Neural cell (in vitro differentiated cells): ENCODE measurements at regions not wholly inside any gene's neighbourhood (a gene's known extent, or its start where the extent isn't known, plus 50 kb on each side); places are given as distances from the start of the nearest gene placed in this dataset.

Source experiments
- H2AFZ ChIP-seq: fragments of 200-600, 300-800 bp; sonication (generic), shearing (Covaris generic); 2 replicates; pipeline ENCODE4 v1.6.0; 2014; ENCODE audit warnings: low read depth, mild to moderate bottlenecking, antibody characterized with exemption, low read length, moderate library complexity
- H3F3A ChIP-seq: fragments of 200-600 bp; shearing (Covaris generic); 2 replicates; pipeline ENCODE4 v1.6.1; 2016; ENCODE audit warnings: mild to moderate bottlenecking, moderate library complexity, mixed read lengths, antibody characterized with exemption, low read length; ENCODE audit not compliant: insufficient read depth, poor library complexity, severe bottlenecking
- H3K27ac ChIP-seq: fragments of 200-600, 300-800 bp; sonication (generic), shearing (Covaris generic); 2 replicates; pipeline ENCODE4 v1.5.1; 2014; ENCODE audit warnings: mild to moderate bottlenecking, low read length, moderate library complexity
- H3K27me3 ChIP-seq: fragments of 300-800, 200-600 bp; sonication (generic), shearing (Covaris generic); 2 replicates; pipeline ENCODE4 v1.6.0; 2014; ENCODE audit warnings: mild to moderate bottlenecking, low read depth, low read length, moderate library complexity; ENCODE audit not compliant: insufficient read depth
- H3K36me3 ChIP-seq: fragments of 300-800, 200-600 bp; sonication (generic), shearing (Covaris generic); 2 replicates; pipeline ENCODE4 v1.5.1; 2014; ENCODE audit warnings: mild to moderate bottlenecking, antibody characterized with exemption, low read length, moderate library complexity; ENCODE audit not compliant: insufficient read depth
- H3K4me2 ChIP-seq: fragments of 300-800, 200-600 bp; sonication (generic), shearing (Covaris generic); 2 replicates; pipeline ENCODE4 v1.6.0; 2014; ENCODE audit warnings: mild to moderate bottlenecking, low read length
- H3K4me3 ChIP-seq: fragments of 300-800, 200-600 bp; sonication (generic), shearing (Covaris generic); 2 replicates; pipeline ENCODE4 v1.5.1; 2014; ENCODE audit warnings: mild to moderate bottlenecking, low read length, moderate library complexity
- H3K79me2 ChIP-seq: fragments of 200-600 bp; shearing (Covaris generic); replicated peaks from 2 replicates; pipeline ENCODE4 v1.6.0; 2014; ENCODE audit warnings: mild to moderate bottlenecking, low read length, moderate library complexity; ENCODE audit not compliant: insufficient read depth
- H3K9ac ChIP-seq: fragments of 300-800, 200-600 bp; sonication (generic), shearing (Covaris generic); 2 replicates; pipeline ENCODE4 v1.6.1; 2016; ENCODE audit warnings: mild to moderate bottlenecking, low read length, mixed read lengths
- H3K9me2 ChIP-seq: fragments of 200-600 bp; shearing (Covaris generic); 2 replicates; pipeline ENCODE4 v1.6.1; 2016; ENCODE audit warnings: mild to moderate bottlenecking, low read length, mixed read lengths; ENCODE audit not compliant: insufficient read depth
- H3K9me3 ChIP-seq: fragments of 200-600, 300-800 bp; sonication (generic), shearing (Covaris generic); 2 replicates; pipeline ENCODE4 v1.6.1; 2016; ENCODE audit warnings: mild to moderate bottlenecking, mixed run types, low read length, moderate library complexity, mixed read lengths
- H4K20me1 ChIP-seq: fragments of 200-600 bp; shearing (Covaris generic); 2 replicates; pipeline ENCODE4 v1.6.1; 2016; ENCODE audit warnings: mild to moderate bottlenecking, mixed run types; ENCODE audit not compliant: insufficient read depth
- CTCF ChIP-seq: fragments of 450-650 bp; IDR thresholded peaks from 2 replicates; pipeline ENCODE4 v1.5.1; 2014; ENCODE audit warnings: antibody characterized with exemption, mild to moderate bottlenecking, moderate library complexity; ENCODE audit not compliant: poor library complexity, severe bottlenecking
- EP300 ChIP-seq: fragments of 450-650 bp; conservative IDR thresholded peaks from 2 replicates; pipeline ENCODE4 v1.6.1; 2014; ENCODE audit warnings: antibody characterized with exemption, mild to moderate bottlenecking, moderate library complexity; ENCODE audit not compliant: poor library complexity, severe bottlenecking
- EZH2 ChIP-seq: fragments of 200-600, 300-800 bp; shearing (Covaris generic), sonication (generic); IDR thresholded peaks from 2 replicates; pipeline ENCODE4 v1.6.1; 2014; ENCODE audit warnings: antibody characterized with exemption, low read length, borderline replicate concordance, mild to moderate bottlenecking; ENCODE audit not compliant: insufficient read depth, poor library complexity, severe bottlenecking
- MXI1 ChIP-seq: fragments of 450-650 bp; conservative IDR thresholded peaks from 2 replicates; pipeline ENCODE4 v1.6.1; 2014; ENCODE audit warnings: antibody characterized with exemption, mild to moderate bottlenecking; ENCODE audit not compliant: poor library complexity, severe bottlenecking
- POLR2AphosphoS5 ChIP-seq: IDR thresholded peaks from 2 replicates; pipeline ENCODE4 v1.6.1; 2012
- RAD21 ChIP-seq: fragments of 450-650 bp; conservative IDR thresholded peaks from 2 replicates; pipeline ENCODE4 v1.6.1; 2014; ENCODE audit warnings: antibody characterized with exemption, mild to moderate bottlenecking, moderate library complexity
- REST ChIP-seq: IDR thresholded peaks from 2 replicates; pipeline ENCODE4 v1.6.1; 2012; ENCODE audit warnings: borderline replicate concordance
- SMC3 ChIP-seq: fragments of 450-650 bp; conservative IDR thresholded peaks from 2 replicates; pipeline ENCODE4 v1.6.1; 2014; ENCODE audit warnings: antibody characterized with exemption, mild to moderate bottlenecking, moderate library complexity; ENCODE audit not compliant: poor library complexity
- TAF1 ChIP-seq: IDR thresholded peaks from 2 replicates; pipeline ENCODE4 v1.6.1; 2012; ENCODE audit warnings: low read depth

GRCh38 chr21:35525443-35525842 lies 476.3 kb upstream of the RUNX1 start:
- Histone ChIP-seq H3K9ac (no peak overlapping the region), H3K79me2 (no peaks in the 10 kb centered on the region), H3K9me3 (no peaks in the 10 kb centered on the region), H3K27me3 (no peaks in the 10 kb centered on the region), H3K4me3 (no peak overlapping the region), H3K4me2 (no peak overlapping the region), H2AFZ (no peak overlapping the region), H3K27ac (no peak overlapping the region), H3F3A (no peaks in the 10 kb centered on the region), H3K36me3 (no peaks in the 10 kb centered on the region), H4K20me1 (no peaks in the 10 kb centered on the region), H3K9me2 (no peaks in the 10 kb centered on the region)
- no peak for TF ChIP-seq MXI1
- TF ChIP-seq POLR2AphosphoS5 = no peak
- TF ChIP-seq RAD21 = no peak
- TF ChIP-seq TAF1 = no peak
- no peak for TF ChIP-seq SMC3
- no peak for TF ChIP-seq REST
- no peak for TF ChIP-seq EP300
- no peak for TF ChIP-seq CTCF
- no peak for TF ChIP-seq EZH2

GRCh38 chr21:35521852-35522505 lies 472.9 kb upstream of the RUNX1 start:
- H3F3A ChIP-seq = no peaks in the 10 kb centered on the region
- no peaks in the 10 kb centered on the region for H3K27me3 ChIP-seq
- no peak for TF ChIP-seq RAD21
- no peak for TF ChIP-seq REST
- no peak for TF ChIP-seq CTCF
- TF ChIP-seq MXI1 = no peak
- TF ChIP-seq POLR2AphosphoS5 = no peak
- TF ChIP-seq EP300 = no peak
- TF ChIP-seq EZH2 = no peak
- TF ChIP-seq TAF1 = no peak
- no peak for TF ChIP-seq SMC3
- H3K27ac ChIP-seq = no peak overlapping the region
- no peaks in the 10 kb centered on the region for H3K9me2 ChIP-seq
- H3K36me3 ChIP-seq = no peaks in the 10 kb centered on the region
- H3K4me2 ChIP-seq = no peak overlapping the region
- H4K20me1 ChIP-seq = no peaks in the 10 kb centered on the region
- no peak overlapping the region for H3K4me3 ChIP-seq
- no peaks in the 10 kb centered on the region for H3K9me3 ChIP-seq
- no peak overlapping the region for H3K9ac ChIP-seq
- H3K79me2 ChIP-seq = no peaks in the 10 kb centered on the region
- H2AFZ ChIP-seq = no peak overlapping the region
